AG09309 (cell line): ENCODE measurements at regions not wholly inside any gene's neighbourhood (a gene's known extent, or its start where the extent isn't known, plus 50 kb on each side); places are given as distances from the start of the nearest gene placed in this dataset.
"Not testable (repeated sequence)": the region's sequence is repeated elsewhere in the genome, so short reads cannot be mapped to it uniquely, and the experiment has no call there.

ENCODE experiments used
- DNase-seq: peaks from one replicate; pipeline ENCODE4 v3.0.0-alpha.2; 2010; ENCODE audit warnings: low read depth
- H3K4me3 ChIP-seq: 2 replicates; pipeline ENCODE4 v1.5.1; 2011; ENCODE audit warnings: mild to moderate bottlenecking, low read depth, low read length, moderate library complexity; ENCODE audit not compliant: control insufficient read depth
- CTCF ChIP-seq: IDR thresholded peaks from 2 replicates; pipeline ENCODE4 v1.5.1; 2011; ENCODE audit warnings: mild to moderate bottlenecking, low read depth, low read length, inconsistent platforms; ENCODE audit not compliant: insufficient read depth, control insufficient read depth; ENCODE audit errors: missing control alignments

GRCh38 chr5:57635146-57635777 lies 152.7 kb upstream of the ACTBL2 start:
- no peak for DNase-seq
- TF ChIP-seq CTCF: no peak
- H3K4me3 ChIP-seq: no peak overlapping the region

GRCh38 chr5:57632937-57633336 lies 150.3 kb upstream of the ACTBL2 start:
- DNase-seq: no peak
- no peak for TF ChIP-seq CTCF
- H3K4me3 ChIP-seq: no peak overlapping the region

- not testable (repeated sequence) for H3K4me3 ChIP-seq, DNase-seq
Observed at GRCh38 chr5:57631139-57631538, 148.5 kb upstream of the ACTBL2 start.

GRCh38 chr5:57627661-57628060 lies 145.1 kb upstream of the ACTBL2 start:
- no peak for TF ChIP-seq CTCF
- no peak for DNase-seq
- no peak overlapping the region for H3K4me3 ChIP-seq

- no peak for DNase-seq
- no peak overlapping the region for H3K4me3 ChIP-seq
- no peak for TF ChIP-seq CTCF
Observed at GRCh38 chr5:57626703-57627102, 144.1 kb upstream of the ACTBL2 start.

- no peak overlapping the region for H3K4me3 ChIP-seq
- no peak for TF ChIP-seq CTCF
- no peak for DNase-seq
Observed at GRCh38 chr5:57621624-57622023, 139.0 kb upstream of the ACTBL2 start.

GRCh38 chr5:57618767-57619381 lies 136.3 kb upstream of the ACTBL2 start:
- H3K4me3 ChIP-seq: no peak overlapping the region
- DNase-seq: no peak
- no peak for TF ChIP-seq CTCF
